ENCODE measurements at regions not wholly inside any gene's neighbourhood (a gene's known extent, or its start where the extent isn't known, plus 50 kb on each side); places are given as distances from the start of the nearest gene placed in this dataset.

GRCh38 chr4:57445686-57446085 lies 335.5 kb upstream of the IGFBP7 start:
- peaks cover 0 to 16% (median 0%) of the 10 kb centered on the region in 12 donors for H3K4me1 ChIP-seq
- ATAC-seq, result no peak
- no peak overlapping the region for H3K4me3 ChIP-seq
- TF ChIP-seq POLR2A (IDR thresholded peaks at IDR 0.05) (no peak), CTCF (IDR thresholded peaks at IDR 0.05) (no peak)
- no peak overlapping the region for H3K27ac ChIP-seq
- no peak for DNase-seq
- H3K27me3 ChIP-seq, result no peaks in the 10 kb centered on the region
- intact Hi-C loops (cut with DNase I), result loop anchor here in 3 of 10 donors (10.0 kb wide), 2 partner anchors 289 to 619 kb away; no protein-coding TSS in a partner anchor
- no peaks in the 10 kb centered on the region for H3K36me3 ChIP-seq
- H3K9me3 ChIP-seq, result peaks cover 0 to 14% (median 0%) of the 10 kb centered on the region in 12 donors

GRCh38 chr4:57444671-57445070 lies 334.5 kb upstream of the IGFBP7 start:
- TF ChIP-seq POLR2A (IDR thresholded peaks at IDR 0.05) (no peak), CTCF (IDR thresholded peaks at IDR 0.05) (no peak)
- ATAC-seq, result no peak
- Histone ChIP-seq H3K9me3 (peaks cover 0 to 4% (median 0%) of the 10 kb centered on the region in 12 donors), H3K27me3 (no peaks in the 10 kb centered on the region), H3K4me1 (peaks cover 0 to 16% (median 0%) of the 10 kb centered on the region in 12 donors), H3K27ac (no peak overlapping the region), H3K36me3 (no peaks in the 10 kb centered on the region), H3K4me3 (no peak overlapping the region)
- WGBS, 4 donors, result 50 to 62% (median 61%) methylated on average over 4 of the region's 4 CpGs
- intact Hi-C loops (cut with DNase I), result loop anchor here in 5 of 10 donors (5.0 to 10.0 kb wide), 7 partner anchors 282 to 620 kb away; no protein-coding TSS in a partner anchor
- no peak for DNase-seq

GRCh38 chr4:57443787-57444186 lies 333.6 kb upstream of the IGFBP7 start:
- DNase-seq (no peak), ATAC-seq (peak; percentile 25 to 56 (median 36))
- intact Hi-C loops (cut with DNase I), result loop anchor here in 5 of 10 donors (2.0 to 10.0 kb wide), 8 partner anchors 281 to 621 kb away; no protein-coding TSS in a partner anchor
- Histone ChIP-seq H3K4me3 (no peak overlapping the region), H3K4me1 (peaks cover 0 to 16% (median 0%) of the 10 kb centered on the region in 12 donors), H3K27ac (peak overlapping the region in 2 of 12 donors; percentile 1 to 39), H3K9me3 (no peaks in the 10 kb centered on the region), H3K27me3 (no peaks in the 10 kb centered on the region), H3K36me3 (no peaks in the 10 kb centered on the region)
- TF ChIP-seq CTCF (IDR thresholded peaks at IDR 0.05) (no peak), POLR2A (IDR thresholded peaks at IDR 0.05) (no peak)
- 34 to 46% (median 39%) methylated on average over 2 of the region's 2 CpGs for WGBS, 4 donors

- Histone ChIP-seq H3K27me3 (no peaks in the 10 kb centered on the region), H3K27ac (peak overlapping the region in 3 of 12 donors; percentile 1 to 39 (median 30)), H3K4me3 (no peak overlapping the region), H3K36me3 (no peaks in the 10 kb centered on the region), H3K9me3 (no peaks in the 10 kb centered on the region), H3K4me1 (peaks cover 0 to 16% (median 0%) of the 10 kb centered on the region in 12 donors)
- WGBS, 4 donors, result 31 to 52% (median 44%) methylated on average over 7 of the region's 7 CpGs
- peak; percentile 72 to 84 (median 78) for ATAC-seq
- DNase-seq, result peak in 3 of 5 donors; percentile 19 to 73 (median 47)
- TF ChIP-seq POLR2A (IDR thresholded peaks at IDR 0.05) (no peak), CTCF (IDR thresholded peaks at IDR 0.05) (no peak)
- intact Hi-C loops (cut with DNase I), result loop anchor here in 5 of 10 donors (2.0 to 10.0 kb wide), 8 partner anchors 281 to 621 kb away; no protein-coding TSS in a partner anchor
These were observed 333.1 kb upstream of the IGFBP7 start for GRCh38 chr4:57443308-57443707.

Measured in heart left ventricle (tissue), 16 donors.